Activated CD4-positive, CD25-positive, alpha-beta regulatory T cell (primary cell): ENCODE measurements at regions not wholly inside any gene's neighbourhood (a gene's known extent, or its start where the extent isn't known, plus 50 kb on each side); places are given as distances from the start of the nearest gene placed in this dataset.

Experiments
- DNase-seq, 4 experiments: peaks; one replicate each; lab custom pipeline; 2025; lab: John Stamatoyannopoulos, UW

DNA sequence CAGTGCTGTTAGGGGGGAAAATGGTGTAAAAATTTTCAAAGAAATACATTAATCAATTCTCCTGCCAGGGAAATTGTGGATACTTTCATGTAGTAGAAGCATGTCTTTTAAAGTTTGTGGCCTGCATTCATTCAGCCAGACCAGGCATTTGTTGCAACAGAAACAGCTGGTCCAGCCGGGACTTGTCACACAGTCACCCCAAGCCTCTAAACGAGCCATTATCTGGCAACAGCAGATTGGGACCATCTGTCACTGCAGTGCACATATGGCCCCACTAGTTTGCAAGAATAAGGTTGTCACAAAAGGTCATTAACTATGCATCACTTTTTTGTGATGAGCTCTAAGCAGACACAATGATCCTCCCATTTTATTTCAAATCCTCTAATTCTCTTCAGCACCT, 193.9 kb downstream of the PHLDA1 start:
- DNase-seq = no peak

DNA sequence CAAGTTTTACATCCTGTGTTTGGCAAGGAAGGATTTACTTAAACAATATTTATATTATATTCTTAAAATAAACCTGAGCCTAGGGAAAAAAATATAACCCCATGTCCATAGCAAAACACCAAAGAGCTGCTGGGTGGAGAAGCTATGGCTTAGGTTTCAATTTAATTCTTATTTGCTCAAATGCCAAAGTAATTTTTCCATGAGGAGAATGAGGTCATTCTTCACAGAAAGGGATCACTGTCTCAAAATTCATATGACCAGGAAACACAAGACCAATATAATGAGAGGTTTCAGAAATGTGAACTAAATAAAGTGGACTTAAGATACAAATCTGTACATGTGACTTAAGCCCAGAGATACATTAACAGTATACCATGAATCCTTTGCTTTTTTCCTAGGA, 195.0 kb downstream of the PHLDA1 start:
- DNase-seq = no peak

DNA sequence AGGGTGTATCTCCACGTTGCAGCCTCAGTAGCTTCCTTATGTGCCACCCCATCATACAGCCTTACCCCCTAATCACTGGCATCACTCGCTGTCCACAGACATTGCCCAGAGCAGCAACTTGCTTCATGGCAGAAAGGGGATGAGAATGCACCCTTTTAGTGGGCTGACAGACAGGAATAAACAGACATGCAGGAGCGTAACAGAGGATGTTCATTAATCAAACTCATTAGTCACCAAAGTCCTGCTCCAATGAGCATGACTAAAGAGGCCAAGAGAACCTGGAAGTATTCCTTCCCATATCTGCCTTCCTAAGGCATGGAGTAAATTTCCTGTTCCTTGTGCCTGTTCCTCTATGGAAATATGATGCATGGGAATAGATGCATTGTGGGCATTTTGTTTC, 197.0 kb downstream of the PHLDA1 start:
- no peak for DNase-seq

DNA sequence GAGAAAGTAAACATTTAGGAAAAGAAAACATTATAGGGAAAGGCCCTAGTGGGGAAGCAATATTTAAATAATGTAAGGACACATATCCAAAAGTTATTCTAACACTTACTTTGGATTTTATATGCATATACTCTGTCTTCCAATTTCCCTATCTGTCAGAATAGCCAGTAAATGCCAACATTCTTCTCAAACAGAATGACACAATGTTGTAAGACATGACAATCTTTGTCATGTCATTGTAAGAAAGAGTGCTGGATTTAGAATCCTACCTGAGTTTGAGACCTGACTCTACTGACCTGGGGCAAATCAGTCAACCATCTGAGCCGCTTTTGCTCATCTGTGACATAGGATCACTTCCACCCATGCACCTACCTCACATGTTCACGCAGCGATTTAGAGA, 198.3 kb downstream of the PHLDA1 start:
- DNase-seq = no peak

DNA sequence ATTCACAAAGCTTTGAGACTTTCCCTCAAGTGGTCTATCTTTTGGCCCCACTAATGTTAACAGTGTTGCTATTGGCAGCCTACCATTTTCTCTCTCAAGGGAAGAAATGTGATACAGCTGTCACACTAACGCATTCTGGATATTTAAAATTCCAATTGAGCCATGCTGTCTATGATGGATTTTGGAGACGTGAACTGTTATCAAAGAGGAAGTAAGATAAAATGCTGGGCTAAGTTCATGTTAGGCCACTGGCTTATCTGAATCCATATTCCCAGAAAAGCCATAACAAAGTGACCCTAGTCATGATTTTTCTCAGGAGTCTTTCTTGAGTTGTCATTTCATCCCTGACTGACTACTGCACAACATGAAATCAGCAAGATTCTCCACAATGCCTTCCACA, 200.2 kb downstream of the PHLDA1 start:
- no peak for DNase-seq

DNA sequence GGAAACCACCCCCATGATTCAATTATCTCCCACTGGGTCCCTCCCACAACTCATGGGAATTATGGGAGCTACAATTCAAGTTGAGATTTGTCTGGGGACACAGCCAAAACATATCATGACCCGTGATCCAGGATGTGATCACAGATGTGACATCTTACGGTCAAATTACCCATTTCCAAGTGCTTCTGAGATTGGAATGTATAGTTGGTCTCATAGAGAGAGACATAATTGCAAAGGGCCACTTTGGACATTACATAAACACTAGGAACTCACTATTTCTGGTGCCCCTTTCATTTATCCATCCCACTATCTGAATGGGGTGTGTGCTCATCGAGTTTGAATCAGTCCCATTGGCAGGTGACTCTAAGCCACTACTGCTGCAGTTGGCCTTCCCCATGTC, 204.5 kb downstream of the PHLDA1 start:
- no peak for DNase-seq

DNA sequence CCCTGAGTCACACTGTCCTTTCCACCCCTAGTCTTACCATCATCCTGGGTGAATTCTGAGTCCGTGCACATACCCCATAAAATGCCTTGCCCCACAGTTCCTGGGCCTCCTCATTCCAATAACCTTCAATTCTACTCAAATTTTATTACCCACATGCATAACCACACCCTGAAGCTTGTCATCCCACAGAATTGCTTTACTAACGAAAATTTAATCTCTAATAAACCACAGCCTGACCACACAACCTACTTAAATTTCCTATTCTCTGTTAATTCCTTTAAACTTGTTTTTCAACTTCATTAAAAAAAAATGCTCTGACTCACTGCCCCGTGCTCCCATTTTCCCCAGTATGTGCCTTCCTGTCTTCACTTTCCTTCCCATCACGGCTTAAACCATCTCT, 205.9 kb downstream of the PHLDA1 start:
- DNase-seq = no peak

DNA sequence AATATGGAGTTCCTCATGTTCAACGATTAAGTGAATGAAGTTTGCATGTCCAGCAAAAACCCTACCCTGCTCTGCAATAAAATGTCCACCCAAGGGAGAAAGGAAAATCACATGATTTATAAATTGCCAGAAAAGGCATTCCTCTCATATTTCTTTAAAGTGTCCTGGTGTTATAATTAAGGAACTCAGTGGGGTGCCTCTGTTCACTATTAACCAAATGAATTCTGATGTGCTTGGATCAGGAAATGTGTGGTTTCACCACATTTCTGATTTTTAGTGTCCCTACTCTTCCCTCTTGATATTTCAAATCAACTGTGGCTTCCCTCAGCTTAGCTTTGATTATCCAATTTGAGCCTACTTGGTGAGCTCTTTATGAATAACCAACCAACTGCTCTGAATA, 208.1 kb downstream of the PHLDA1 start:
- no peak for DNase-seq

DNA sequence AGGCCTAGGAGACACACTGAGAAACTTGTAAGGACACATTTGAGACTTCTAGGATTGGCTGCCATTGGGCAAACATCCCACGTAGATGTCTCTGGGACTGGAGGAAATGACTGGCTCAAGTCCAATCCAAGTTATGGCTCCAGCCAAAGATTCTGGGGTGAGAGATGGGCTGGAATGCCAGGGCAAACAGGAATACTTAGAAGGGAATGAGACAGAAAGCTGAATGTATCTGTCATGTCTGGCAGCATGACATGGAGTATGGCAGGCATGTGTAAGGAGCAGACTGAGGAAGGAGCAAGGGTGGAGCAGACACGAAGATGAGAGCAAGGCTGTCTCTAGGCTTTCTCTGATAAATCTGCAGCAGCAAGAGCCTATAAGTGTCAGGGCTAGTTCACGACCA, 209.2 kb downstream of the PHLDA1 start:
- no peak for DNase-seq

DNA sequence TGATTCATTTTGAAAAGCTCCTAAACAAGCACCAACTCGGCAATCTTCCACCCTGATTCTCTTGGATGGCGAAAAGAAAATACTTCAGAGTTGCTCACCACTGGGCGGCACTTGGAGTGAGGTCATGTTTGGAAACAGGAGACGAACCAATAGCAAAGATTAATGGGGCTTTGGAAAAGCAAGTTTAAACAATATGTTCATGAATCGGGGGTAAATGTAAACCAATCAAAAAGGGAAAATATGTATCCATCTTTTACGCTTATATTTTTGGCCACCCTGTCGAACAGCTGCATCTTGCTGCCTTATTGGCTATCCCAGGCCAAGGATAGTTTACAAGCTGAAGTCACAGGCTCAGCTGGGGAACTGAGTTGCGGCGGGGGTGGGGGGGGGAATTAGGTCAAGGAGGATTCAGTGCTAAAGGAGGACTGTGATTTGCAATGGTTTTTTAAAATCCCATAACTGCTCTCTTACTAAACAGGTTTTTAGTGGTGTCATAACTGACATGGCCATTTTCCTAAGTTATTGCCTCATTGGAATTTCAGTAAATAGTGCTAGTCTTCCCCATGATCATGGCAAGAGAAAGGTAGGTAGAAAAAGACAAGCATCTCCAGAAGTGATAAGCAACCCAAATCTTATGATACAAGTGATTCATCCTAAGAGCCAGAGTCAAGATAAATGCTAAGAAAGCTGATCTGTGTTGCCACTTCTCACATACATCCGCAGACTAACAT, 210.6 kb downstream of the PHLDA1 start:
- DNase-seq = no peak

DNA sequence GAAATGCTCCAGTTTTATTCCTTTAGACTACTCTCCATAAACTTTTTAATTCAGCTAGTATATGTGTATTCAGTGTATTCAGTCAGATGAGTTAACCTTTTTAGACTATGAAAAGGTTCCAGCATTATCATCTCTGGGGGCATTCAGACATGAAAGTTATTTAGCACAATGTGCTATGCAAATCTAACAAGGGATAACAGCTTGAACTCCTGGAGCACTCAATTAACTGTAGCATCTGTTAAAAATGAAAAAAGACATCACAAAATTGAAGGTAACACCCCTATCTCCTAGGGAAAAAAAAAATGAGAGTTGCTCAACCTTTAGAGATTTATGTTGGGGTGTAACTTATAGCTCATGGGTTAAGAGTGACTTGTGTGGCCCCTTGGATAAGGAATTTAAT, 211.5 kb downstream of the PHLDA1 start:
- no peak for DNase-seq

DNA sequence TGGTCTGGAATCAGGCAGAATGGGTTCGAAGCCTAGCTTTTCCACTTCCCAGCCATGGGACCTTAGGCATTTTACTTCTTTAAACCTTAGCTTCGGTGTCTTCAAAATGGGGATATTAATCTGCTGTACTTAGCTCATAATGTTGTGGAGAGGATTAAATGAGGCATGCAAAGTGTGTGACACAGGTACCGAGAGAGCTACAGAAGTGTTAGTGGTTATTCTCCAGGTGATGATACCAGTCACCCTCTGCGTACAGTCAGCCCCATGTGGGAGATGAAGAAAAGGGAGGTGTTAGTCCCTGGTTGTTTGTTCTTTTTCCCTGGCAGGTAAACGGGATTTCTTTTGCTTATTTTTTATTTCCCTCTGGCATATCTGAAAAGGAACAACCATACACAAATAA, 212.1 kb downstream of the PHLDA1 start:
- no peak for DNase-seq

DNA sequence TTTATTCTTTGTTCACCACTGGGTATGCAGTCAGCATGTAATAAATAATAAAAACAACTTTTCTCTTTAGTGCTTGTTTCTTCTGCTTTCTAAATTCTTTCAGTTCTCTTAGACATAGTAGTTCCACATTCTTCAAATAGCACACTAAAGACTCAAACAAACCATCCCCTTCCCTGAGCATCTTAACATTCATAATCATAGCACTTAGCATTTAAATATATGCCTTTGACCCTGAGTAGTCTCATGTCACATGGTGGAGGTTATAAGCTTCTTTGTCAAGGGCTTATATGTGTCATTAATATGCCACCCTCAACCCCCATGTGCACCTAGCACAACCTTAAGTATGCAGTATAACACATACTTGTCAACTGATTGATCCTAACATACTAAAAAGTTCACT, 212.7 kb downstream of the PHLDA1 start:
- DNase-seq = no peak

DNA sequence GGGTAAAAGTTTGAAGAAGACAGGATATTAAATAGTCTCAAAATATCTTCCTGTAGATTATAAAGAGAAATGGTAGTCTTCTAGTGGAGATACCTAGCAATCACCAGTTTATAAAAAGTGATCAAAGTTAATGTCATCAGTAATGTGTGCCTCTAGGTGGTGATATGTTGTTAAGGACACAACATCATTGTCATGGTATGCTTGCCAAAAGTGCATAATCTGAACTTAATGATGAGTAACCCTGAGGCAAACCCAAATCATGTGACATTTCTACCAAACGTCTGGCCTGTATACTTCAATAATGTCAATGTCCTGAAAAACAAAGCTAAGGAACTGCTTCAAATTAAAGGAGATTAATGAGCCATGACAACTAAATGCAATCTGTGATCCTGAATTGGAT, 214.7 kb downstream of the PHLDA1 start:
- DNase-seq = no peak

DNA sequence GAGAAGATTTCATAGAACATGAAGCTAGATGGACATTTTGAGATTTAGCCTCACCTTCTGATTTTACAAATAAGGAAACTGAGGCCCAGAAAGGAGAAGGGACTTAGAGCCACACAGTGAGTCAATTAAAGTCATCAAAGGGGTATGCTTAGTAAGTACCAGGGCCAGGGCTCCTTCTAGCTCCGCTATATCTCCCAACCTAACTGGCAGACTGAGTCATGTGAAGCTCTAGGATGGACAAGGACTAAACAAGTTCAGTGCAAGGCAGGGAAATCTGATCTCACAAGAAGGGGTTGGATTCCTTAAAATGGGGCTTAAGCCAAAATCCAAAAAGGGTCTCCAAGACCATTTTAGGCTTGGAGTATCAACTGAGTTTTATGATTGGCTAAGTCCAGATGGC, 215.8 kb downstream of the PHLDA1 start:
- no peak for DNase-seq

DNA sequence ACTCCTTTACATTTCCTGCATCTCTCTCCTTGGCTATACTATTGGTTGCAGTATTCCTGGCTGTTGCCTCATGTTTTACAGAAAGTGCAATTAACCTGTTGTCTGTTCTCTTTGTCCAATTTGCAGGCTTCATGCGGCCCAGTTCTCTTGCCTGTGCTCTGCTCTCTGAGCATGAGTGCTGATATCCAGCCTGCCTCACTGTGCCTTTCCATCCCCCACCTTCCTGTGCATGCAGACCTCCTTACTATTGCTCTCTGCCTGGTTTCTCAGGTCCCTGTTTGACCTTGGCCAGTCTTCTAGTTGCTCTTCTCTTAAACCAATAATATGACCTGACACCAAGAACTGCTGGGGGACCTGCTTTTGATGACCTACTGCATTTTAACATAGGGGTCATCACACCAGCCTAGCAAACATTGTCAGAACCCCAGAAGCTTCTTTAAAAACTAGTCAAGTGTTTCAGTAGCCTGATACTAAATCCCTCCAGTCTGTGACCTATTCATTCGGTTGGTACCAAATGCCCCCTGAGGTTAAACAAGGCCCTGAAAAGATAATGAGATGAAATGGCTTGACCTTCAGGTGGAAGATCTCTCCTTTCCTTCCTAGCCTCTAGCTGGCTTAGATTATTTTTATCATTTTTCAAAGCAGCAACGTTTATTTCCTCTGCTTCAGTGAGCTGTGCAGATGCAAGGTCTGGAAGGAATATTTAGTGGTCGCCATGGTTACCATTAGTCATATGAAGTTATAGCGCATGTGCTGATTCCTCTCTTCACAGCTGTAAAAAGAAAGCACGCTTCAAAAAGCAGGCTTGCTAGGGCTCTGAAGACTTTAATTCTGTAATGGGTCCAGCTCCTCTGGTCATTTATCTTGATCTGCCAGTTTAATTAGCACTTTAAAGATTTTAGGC, 216.5 kb downstream of the PHLDA1 start:
- DNase-seq = no peak

DNA sequence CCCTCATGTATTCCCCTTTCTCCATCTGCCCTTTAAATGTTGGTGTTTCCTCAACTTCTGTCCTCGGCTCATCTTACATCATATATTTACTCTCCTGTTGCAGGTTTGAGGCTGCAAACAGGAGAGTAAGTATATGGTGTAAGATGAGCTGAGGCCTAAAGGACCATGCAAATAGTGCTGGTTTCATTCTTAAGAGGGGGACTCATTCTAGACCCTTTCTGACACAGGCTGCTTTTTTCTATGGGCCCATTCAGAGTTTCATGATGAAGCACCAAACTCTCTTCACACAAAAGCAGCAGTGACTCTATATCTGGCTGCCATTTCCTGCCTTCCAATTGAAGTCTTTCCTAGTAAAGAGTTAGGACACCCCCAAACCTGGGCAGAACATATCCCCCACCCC, 218.5 kb downstream of the PHLDA1 start:
- DNase-seq = no peak

DNA sequence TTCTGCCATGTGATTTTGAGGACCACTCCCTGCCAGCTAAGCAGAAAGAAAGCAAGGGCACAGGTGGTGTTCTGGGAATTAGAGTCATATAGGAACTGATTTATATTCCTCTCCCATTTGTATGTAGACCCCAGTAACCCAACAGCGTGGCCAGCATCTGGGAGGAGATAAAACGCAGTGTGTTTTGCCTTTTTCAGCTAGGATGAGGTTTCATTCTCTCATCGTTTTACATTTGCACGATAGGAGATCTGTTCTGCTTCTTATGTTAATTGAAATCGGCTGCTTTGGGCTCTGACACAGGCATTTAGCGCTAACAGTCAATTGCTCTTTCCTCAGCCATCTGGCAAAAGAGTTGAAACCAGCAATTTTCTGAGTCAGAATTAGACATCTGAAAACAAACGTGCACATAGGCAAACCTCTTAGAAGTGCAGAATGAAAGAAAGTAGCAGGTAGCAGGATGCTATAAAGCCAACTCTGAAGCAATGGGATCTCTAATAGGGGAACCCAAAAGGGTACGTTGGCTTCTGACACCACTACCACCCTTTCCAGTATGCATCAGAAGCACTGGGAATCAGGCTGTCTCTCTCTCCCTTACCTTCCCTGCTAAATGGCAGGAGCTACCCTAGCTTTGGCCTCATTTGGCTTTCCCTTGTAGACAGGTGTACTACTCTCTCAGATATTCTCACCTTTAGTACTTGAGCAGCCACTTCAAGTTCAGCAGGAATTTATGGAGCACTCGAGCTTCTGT, 219.1 kb downstream of the PHLDA1 start:
- no peak for DNase-seq

DNA sequence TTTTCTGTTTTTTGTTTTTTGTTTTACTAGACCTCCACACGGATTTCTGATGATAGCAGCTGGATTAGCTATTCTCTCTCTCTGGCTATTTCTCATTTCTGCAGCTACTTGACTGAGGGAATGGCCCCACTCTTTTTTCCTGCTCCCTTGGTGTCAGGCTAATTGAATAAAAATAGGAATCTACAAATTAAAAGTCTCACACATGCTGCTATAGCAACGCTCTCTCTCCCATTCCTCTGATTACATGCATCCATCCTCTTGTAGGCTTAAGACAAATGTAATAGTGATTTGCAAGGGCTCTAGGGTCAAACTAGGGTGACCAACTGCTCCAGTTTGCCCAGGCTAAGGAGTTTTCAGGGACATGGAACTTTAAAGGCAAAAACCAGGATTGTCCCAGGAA, 221.8 kb downstream of the PHLDA1 start:
- no peak for DNase-seq

DNA sequence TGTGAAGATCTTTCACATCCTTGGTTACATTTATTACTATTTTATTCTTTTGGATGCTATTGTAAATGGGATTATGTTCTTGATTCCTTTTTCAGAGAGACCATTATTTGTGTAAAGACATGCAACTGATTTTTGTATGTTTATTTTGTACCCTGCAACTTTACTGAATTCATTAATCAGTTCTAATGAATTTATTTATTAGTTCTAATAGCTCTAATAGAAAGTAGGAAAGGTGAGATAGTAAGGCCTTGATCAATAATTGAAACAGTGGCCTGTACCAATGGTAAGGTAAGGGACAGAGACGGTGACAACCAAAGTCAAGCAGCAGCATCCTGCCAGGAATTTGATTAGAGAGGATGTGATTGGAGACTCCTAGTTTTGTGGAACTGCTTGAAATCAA, 224.1 kb downstream of the PHLDA1 start:
- DNase-seq = no peak

DNA sequence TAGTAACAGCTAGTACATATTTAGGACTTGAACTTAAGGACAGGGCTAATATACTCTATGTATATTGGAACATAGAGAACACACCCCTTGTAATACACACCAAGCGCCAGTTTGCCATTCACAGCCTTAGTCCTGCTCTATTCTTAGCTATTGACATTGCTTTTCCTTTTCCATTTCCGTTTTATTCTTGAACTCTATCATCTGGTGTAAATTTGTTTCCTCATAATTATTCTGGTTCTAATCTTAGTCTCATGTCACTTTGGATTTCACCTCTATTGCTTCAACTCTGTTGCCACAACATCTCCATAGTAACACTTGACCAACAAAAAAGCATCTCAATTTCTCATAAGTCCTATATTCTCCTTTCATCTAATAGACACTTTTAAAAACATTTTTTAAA, 225.7 kb downstream of the PHLDA1 start:
- DNase-seq = no peak

DNA sequence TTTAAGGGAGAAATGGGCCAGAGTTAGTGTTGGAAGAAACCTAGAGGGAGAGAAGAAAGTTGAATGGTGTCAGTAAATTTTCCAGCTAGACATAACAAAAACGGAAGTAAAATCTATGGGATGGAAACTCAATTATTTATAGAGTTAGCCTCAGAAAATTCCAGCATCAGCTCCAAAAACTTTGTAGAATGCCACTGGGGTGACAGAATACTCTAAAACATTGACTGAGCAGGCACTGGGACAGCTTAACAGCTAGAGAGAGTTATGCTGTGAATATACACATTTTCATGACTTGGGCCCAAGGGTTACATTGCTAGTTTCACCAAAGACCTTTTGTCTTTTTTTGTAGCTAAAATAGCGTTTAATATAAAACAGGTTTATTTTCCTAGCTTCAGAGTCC, 226.3 kb downstream of the PHLDA1 start:
- DNase-seq = no peak
